NCI-H1092 (cell line): ENCODE measurements at regions not wholly inside any gene's neighbourhood (a gene's known extent, or its start where the extent isn't known, plus 50 kb on each side); places are given as distances from the start of the nearest gene placed in this dataset.
"Not testable (repeated sequence)": the region's sequence is repeated elsewhere in the genome, so short reads cannot be mapped to it uniquely, and the experiment has no call there.

Experiments
- DNase-seq: peaks from one replicate; lab custom pipeline; 2025; lab: John Stamatoyannopoulos, UW

- no peak for DNase-seq
These were observed 379.4 kb upstream of the PDE3A start for GRCh38 chr12:19988948-19989347.

DNA sequence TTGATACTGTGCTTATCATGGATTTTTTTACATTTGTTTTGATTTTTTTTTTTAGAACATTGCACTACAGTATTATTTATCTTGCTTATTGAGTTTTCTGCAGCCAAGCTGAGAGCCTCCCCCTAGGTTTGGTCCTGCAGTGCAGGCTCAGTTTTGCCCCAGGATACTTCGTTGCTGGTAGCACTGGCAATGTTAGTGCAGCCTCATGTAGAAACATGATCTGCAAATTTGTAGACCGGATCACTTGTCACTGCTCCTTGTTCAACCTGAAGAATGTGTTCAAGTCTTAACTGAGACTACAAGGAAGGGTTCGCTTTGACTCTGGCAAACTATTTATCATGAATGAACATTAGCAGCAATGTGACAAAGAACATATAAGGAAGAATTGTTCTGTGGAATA, 377.2 kb upstream of the PDE3A start:
- no peak for DNase-seq

- no peak for DNase-seq
These were observed 376.0 kb upstream of the PDE3A start for GRCh38 chr12:19992311-19992710.

GRCh38 chr12:19994968-19995367, 373.4 kb upstream of the PDE3A start:
- DNase-seq: no peak

DNA sequence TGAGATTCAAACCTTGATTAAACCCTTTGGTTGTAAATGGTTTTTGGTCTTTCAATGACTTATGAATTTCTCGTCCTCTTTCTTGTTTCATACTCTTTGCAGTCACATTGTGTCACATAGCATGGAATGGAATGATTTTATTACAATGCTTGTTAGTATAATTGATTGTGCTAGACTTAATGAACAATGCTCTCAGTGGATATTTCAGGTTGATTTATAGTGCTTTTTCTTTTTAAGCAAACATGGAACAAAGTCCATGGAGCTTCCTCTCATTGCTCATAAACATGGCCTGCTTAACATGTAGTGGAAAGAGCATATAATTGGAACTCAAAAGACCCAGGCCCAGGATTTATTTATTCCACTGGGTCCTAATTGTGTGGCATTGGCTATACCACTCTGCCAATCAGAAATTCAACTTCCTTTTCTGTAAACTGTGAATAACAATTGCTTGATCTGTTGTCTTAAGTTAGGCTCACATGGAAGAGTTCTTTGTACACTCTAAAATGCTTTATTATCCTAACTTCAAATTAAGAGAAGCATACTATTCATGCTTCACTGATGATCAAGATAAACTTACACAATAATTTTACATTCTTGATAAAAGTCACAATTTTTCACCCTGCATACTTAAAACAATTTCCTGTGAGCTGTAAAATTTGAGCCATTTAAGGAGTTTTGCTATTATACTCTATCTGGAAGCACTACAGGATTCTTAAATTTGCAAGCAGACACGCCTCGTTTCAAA, 370.5 kb upstream of the PDE3A start:
- DNase-seq: no peak

DNA sequence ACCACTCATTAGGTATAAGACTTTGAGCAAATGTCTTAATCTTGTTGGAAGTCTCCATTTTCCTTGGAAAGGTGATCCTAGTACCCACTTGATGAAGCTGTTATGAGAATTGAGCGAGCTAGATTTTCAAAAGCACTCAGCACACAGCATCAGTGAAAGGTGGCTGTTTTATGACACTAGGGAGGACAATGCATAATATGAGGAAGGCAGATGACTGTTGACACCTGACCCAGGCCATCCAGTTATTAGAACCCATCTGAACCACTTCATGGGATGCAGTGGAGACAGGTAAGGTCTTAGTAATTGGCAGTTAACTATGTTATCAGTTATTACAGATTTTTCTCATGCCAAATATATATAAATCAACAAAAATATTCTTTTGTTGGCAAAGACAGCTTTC, 369.9 kb upstream of the PDE3A start:
- DNase-seq: no peak

- no peak for DNase-seq
These were observed 369.2 kb upstream of the PDE3A start for GRCh38 chr12:19998961-19999804.

DNA sequence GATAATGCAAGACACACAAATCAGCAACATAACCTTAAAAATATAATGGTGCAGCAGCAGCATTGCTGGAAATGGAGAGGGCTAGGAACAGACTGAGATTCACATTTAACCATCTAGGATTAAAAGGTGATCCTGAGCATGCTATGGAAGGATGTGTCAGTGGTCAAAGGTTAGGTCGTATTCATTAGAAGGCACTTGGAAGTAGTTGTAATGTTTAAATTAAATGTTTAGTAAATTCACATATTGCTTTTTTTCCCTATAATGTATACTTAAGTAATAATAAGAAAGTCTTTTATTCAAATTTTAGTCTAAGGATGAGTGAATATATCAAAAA, 368.6 kb upstream of the PDE3A start:
- DNase-seq: no peak

GRCh38 chr12:20000229-20000849, 368.0 kb upstream of the PDE3A start:
- no peak for DNase-seq

- DNase-seq: no peak
These were observed 365.1 kb upstream of the PDE3A start for GRCh38 chr12:20003252-20003651.

GRCh38 chr12:20004952-20005351, 363.4 kb upstream of the PDE3A start:
- no peak for DNase-seq

DNA sequence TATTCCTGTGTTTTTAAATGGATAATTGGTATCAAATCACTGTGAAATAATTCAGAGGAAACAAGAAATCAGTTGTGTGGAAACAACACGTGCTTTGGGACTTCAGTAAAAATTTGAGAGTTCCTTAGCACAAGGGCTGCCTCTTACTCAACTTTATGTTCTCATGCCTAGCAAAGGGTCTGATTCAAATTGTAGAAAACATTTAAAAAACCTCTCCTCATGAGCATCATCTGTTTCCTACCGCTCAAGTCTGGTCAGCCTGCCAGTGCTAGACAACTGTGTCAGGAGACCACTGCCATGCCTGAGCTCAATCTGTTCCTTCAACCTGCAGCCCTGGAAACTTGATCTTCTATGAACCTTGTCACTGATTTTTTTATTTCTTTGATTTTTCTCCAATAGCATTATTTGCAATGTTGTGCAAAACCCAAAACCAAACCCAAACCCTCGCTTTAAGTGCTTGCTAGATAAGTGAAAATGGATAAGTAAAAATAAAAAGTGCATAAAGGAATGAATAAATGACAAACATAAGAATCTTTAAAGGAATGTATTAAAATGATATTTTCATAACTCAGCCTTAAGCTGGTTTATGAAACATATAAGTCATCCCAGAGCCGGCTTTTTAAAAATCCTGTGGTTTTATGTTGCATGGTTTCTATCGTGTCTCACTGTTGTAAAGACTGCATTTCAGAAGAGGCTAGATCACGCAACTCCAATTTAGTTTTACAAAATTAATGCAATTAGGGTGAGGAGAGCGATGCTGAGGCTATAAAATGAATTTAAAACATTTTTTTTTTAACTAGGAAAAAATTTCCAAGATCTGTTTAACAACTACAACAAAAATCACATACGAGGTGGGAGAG, 361.2 kb upstream of the PDE3A start:
- DNase-seq: no peak

GRCh38 chr12:20009965-20010364, 358.4 kb upstream of the PDE3A start:
- not testable (repeated sequence) for DNase-seq

GRCh38 chr12:20011200-20011599, 357.1 kb upstream of the PDE3A start:
- DNase-seq: peak; percentile 28

DNA sequence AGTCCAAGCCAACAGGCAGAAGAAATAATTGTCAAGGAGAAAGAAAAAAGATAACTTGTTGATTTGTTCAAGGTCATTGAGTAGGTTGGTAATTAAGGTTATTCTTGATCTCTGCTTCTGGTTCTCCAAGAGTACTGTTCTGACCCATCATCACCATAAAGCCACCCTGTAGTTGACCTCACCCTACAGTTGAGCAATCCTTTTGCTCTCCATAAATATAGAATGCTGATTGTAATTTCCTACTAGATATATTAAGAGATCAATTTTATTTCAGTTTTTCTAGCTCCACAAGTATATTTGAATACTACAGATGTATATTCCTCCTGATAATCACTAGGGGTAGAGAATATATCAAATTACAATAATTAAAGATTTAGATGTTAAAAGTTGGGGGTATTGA, 350.5 kb upstream of the PDE3A start:
- no peak for DNase-seq

DNA sequence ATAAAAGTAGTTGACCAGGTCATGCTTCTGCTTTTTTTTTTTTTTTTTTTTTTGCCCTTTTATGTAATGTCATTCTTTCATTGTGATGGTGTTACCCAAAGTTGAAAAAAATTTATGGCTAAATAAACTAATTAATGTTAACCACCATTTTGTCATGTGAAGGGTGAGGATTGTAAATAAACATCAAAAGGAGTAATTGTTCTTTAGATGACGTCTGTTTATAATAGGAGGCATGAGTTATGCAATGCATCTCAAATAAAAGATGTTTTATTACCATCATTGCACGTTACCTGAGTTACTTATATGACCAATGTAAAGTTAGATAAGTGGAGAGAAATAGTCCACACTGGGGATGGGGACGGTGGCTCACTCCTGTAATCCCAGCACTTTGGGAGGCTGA, 349.9 kb upstream of the PDE3A start:
- DNase-seq: no peak

DNA sequence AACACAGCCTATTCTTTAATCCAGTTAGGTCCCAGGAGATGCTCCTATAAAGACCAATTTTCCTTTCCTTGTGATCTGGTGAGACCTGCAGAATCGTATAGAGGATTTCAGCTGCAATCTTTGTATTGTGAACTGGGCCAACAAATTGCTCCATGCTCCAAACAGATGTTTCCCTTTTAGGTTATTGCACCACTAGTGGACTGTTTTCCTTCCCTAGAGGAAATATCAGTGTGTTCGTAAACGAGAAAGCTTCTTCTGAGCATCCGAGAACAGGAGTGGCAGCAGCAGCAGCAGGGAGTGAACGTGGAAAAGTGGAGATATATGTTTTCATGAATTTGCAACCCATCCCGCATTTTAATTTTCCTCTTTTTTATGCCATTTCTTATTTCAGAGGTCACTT, 344.1 kb upstream of the PDE3A start:
- DNase-seq: no peak

- DNase-seq: no peak
These were observed 340.3 kb upstream of the PDE3A start for GRCh38 chr12:20028033-20028432.

GRCh38 chr12:20030826-20031225, 337.5 kb upstream of the PDE3A start:
- no peak for DNase-seq

DNA sequence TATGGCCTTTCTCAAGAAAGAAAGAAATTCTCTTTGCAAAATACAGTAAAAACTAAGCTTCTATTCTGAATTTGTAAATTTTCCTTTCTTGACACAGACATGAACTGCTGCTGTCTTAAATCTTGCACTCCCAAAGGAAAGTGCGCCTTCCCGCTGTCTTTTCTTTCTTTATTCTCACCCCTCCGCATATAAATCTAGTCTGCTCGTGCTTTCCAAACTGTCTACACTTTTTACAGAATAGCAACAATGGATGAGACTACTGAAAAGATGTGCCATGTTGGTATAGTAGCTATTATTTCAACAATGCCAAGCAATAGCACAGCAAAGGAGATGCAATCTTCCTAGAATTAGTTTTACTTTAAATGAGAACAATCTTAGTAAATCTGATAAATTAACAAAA, 328.8 kb upstream of the PDE3A start:
- no peak for DNase-seq

- no peak for DNase-seq
These were observed 328.2 kb upstream of the PDE3A start for GRCh38 chr12:20040184-20040583.

DNA sequence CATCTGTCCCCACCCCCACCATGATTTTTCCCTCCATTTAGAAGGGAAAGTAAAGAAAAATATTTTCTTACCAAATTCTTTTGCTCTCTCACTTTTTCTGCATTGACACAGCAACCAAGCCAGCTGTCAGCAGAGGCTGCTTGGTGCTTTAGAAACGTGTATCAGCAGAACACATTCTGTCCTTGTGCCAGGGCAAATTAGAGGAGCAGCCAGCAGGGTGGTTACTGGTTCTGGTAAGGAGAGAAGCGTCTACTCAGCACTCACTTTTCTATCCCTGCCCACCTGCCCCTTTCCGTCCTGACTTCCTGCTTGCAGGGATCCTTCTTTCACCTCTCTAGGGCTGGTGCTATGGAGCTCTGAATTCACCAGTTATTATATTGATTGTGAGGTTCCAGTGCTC, 327.5 kb upstream of the PDE3A start:
- DNase-seq: no peak
